ENCODE measurements at regions not wholly inside any gene's neighbourhood (a gene's known extent, or its start where the extent isn't known, plus 50 kb on each side); places are given as distances from the start of the nearest gene placed in this dataset.

DNA sequence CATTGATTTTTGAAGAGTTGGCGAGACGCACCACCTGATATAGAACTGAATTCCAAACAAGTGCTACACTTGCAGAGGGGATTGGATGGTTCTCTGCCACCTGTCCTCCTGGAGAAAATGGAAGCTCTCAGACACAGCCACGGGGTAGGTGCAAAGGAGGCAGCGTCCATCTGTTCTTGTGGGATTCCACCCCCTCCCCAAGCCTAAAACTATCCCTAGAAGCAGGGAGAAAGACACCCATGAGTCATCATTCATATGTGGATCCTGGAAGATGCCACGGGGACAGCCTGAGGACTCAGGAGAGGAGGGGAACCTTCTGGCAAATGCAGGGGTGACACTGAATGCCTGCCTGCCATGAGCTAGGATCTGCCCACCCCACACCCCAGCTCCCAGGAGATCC, 171.3 kb upstream of the CST7 start:
- H3F3A ChIP-seq (ENCODE audit: control insufficient read depth, insufficient read depth): no peaks in the 10 kb centered on the region
- peaks cover 13% of the 10 kb centered on the region; the same call in 1 of the 2 replicates for H3K27me3 ChIP-seq (ENCODE audit: control insufficient read depth, low read length)
- no peaks in the 10 kb centered on the region for H3K9me3 ChIP-seq (ENCODE audit: control insufficient read depth, insufficient read depth, low read length)
- H4K20me1 ChIP-seq (ENCODE audit: control insufficient read depth, insufficient read depth, low read depth, low read length): no peaks in the 10 kb centered on the region
- H3K36me3 ChIP-seq (ENCODE audit: control insufficient read depth, low read length): no peaks in the 10 kb centered on the region
- H3K4me1 ChIP-seq (ENCODE audit: control insufficient read depth, low read length): no peaks in the 10 kb centered on the region
- H3K4me3 ChIP-seq (ENCODE audit: low read length): no peak overlapping the region
- H3K9me2 ChIP-seq (replicated peaks; ENCODE audit: control insufficient read depth, low read length): no peaks in the 10 kb centered on the region
- no peak overlapping the region for H3K27ac ChIP-seq (ENCODE audit: low read depth, low read length)
- H3K4me2 ChIP-seq (ENCODE audit: low read length): no peak overlapping the region
- H3K79me2 ChIP-seq (ENCODE audit: control insufficient read depth, low read length): no peaks in the 10 kb centered on the region
- TF ChIP-seq, protein P1, sequence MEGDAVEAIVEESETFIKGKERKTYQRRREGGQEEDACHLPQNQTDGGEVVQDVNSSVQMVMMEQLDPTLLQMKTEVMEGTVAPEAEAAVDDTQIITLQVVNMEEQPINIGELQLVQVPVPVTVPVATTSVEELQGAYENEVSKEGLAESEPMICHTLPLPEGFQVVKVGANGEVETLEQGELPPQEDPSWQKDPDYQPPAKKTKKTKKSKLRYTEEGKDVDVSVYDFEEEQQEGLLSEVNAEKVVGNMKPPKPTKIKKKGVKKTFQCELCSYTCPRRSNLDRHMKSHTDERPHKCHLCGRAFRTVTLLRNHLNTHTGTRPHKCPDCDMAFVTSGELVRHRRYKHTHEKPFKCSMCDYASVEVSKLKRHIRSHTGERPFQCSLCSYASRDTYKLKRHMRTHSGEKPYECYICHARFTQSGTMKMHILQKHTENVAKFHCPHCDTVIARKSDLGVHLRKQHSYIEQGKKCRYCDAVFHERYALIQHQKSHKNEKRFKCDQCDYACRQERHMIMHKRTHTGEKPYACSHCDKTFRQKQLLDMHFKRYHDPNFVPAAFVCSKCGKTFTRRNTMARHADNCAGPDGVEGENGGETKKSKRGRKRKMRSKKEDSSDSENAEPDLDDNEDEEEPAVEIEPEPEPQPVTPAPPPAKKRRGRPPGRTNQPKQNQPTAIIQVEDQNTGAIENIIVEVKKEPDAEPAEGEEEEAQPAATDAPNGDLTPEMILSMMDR (IDR thresholded peaks at IDR 0.05; ENCODE audit: low read depth, low read length, poor library complexity, severe bottlenecking): no peak
- no peak for TF ChIP-seq EZH2phosphoT487 (IDR thresholded peaks at IDR 0.05; ENCODE audit: borderline replicate concordance, low read length)

DNA sequence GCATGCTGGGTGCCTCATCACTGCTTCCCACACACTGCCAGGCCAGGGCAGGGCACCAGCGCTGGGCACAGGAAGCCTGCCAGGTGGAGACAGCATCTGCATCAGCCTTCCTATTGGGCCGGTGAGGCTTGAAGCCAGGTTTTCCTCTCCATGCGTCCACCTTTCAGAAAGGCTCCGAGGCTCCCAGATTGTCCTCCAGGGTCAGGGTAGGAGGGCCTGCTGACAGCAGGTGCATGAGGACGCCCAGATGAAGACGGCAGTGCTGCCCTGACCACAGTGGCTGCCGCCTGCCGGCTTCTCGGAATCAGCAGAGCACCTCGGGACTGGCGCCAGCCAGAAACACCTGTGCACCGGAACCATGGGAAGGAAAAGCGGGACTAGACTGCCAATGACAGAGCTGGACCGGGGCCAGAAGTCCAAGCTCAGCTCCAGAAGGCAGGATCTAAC, 170.5 kb upstream of the CST7 start:
- no peaks in the 10 kb centered on the region for H3K9me3 ChIP-seq (ENCODE audit: control insufficient read depth, insufficient read depth, low read length)
- H3K4me3 ChIP-seq (ENCODE audit: low read length): no peak overlapping the region
- no peaks in the 10 kb centered on the region for H3F3A ChIP-seq (ENCODE audit: control insufficient read depth, insufficient read depth)
- no peaks in the 10 kb centered on the region for H4K20me1 ChIP-seq (ENCODE audit: control insufficient read depth, insufficient read depth, low read depth, low read length)
- H3K9me2 ChIP-seq (replicated peaks; ENCODE audit: control insufficient read depth, low read length): no peaks in the 10 kb centered on the region
- H3K79me2 ChIP-seq (ENCODE audit: control insufficient read depth, low read length): no peaks in the 10 kb centered on the region
- H3K36me3 ChIP-seq (ENCODE audit: control insufficient read depth, low read length): no peaks in the 10 kb centered on the region
- no peaks in the 10 kb centered on the region for H3K4me1 ChIP-seq (ENCODE audit: control insufficient read depth, low read length)
- H3K27ac ChIP-seq (ENCODE audit: low read depth, low read length): no peak overlapping the region
- TF ChIP-seq, protein P1 (IDR thresholded peaks at IDR 0.05; ENCODE audit: low read depth, low read length, poor library complexity, severe bottlenecking): no peak
- TF ChIP-seq EZH2phosphoT487 (IDR thresholded peaks at IDR 0.05; ENCODE audit: borderline replicate concordance, low read length): no peak
- no peak overlapping the region for H3K4me2 ChIP-seq (ENCODE audit: low read length)
- peaks cover 9% of the 10 kb centered on the region; the same call in 1 of the 2 replicates for H3K27me3 ChIP-seq (ENCODE audit: control insufficient read depth, low read length)

- no peaks in the 10 kb centered on the region for H3K79me2 ChIP-seq (ENCODE audit: control insufficient read depth, low read length)
- no peak overlapping the region for H3K4me3 ChIP-seq (ENCODE audit: low read length)
- no peaks in the 10 kb centered on the region for H3K9me2 ChIP-seq (replicated peaks; ENCODE audit: control insufficient read depth, low read length)
- no peak for TF ChIP-seq EZH2phosphoT487 (IDR thresholded peaks at IDR 0.05; ENCODE audit: borderline replicate concordance, low read length)
- TF ChIP-seq, protein P1 (IDR thresholded peaks at IDR 0.05; ENCODE audit: low read depth, low read length, poor library complexity, severe bottlenecking): no peak
- H3F3A ChIP-seq (ENCODE audit: control insufficient read depth, insufficient read depth): no peaks in the 10 kb centered on the region
- no peak overlapping the region for H3K27ac ChIP-seq (ENCODE audit: low read depth, low read length)
- no peaks in the 10 kb centered on the region for H3K36me3 ChIP-seq (ENCODE audit: control insufficient read depth, low read length)
- no peaks in the 10 kb centered on the region for H4K20me1 ChIP-seq (ENCODE audit: control insufficient read depth, insufficient read depth, low read depth, low read length)
- peaks cover 9% of the 10 kb centered on the region; the same call in 1 of the 2 replicates for H3K27me3 ChIP-seq (ENCODE audit: control insufficient read depth, low read length)
- no peaks in the 10 kb centered on the region for H3K9me3 ChIP-seq (ENCODE audit: control insufficient read depth, insufficient read depth, low read length)
- no peak overlapping the region for H3K4me2 ChIP-seq (ENCODE audit: low read length)
- H3K4me1 ChIP-seq (ENCODE audit: control insufficient read depth, low read length): no peaks in the 10 kb centered on the region
Observed at GRCh38 chr20:24779131-24779530, 169.9 kb upstream of the CST7 start.

All from DOHH2 (cell line).